HEK293T (cell line): ENCODE measurements at regions not wholly inside any gene's neighbourhood (a gene's known extent, or its start where the extent isn't known, plus 50 kb on each side); places are given as distances from the start of the nearest gene placed in this dataset.
"Not testable (repeated sequence)": the region's sequence is repeated elsewhere in the genome, so short reads cannot be mapped to it uniquely, and the experiment has no call there.

Experiments
- CTCF ChIA-PET: fragments of 350-600 bp; formaldehyde crosslinking; extraction: SDS; loops from one replicate; lab custom pipeline; 2021; ENCODE audit warnings: antibody characterized with exemption, inconsistent platforms; lab: Yijun Ruan, JAX
- POLR2A ChIA-PET: fragments of 350-600 bp; formaldehyde crosslinking; extraction: SDS; loops from one replicate; lab custom pipeline; 2020; ENCODE audit warnings: antibody characterized with exemption, inconsistent platforms; lab: Yijun Ruan, JAX
- DNase-seq: peaks from one replicate; pipeline ENCODE4 v3.0.0; 2012; ENCODE audit warnings: mixed read lengths; ENCODE audit errors: extremely low spot score
- ARNT ChIP-seq: fragments of 450-650 bp; IDR thresholded peaks from 2 replicates; pipeline ENCODE4 v1.6.1; 2017; ENCODE audit warnings: mild to moderate bottlenecking
- BHLHE40 ChIP-seq: fragments of 450-650 bp; IDR thresholded peaks from 2 replicates; pipeline ENCODE4 v1.6.1; 2016; ENCODE audit warnings: mild to moderate bottlenecking, moderate library complexity, borderline replicate concordance
- CTBP1 ChIP-seq: fragments of 450-650 bp; IDR thresholded peaks from 2 replicates; pipeline ENCODE4 v1.6.1; 2016; ENCODE audit warnings: borderline replicate concordance
- ELF4 ChIP-seq: fragments of 450-650 bp; IDR thresholded peaks from 2 replicates; pipeline ENCODE4 v1.6.1; 2017; ENCODE audit warnings: antibody characterized with exemption
- FOXA1 ChIP-seq: fragments of 450-650 bp; IDR thresholded peaks from 2 replicates; pipeline ENCODE4 v1.6.1; 2016; ENCODE audit warnings: mild to moderate bottlenecking
- FOXK2 ChIP-seq: fragments of 450-650 bp; IDR thresholded peaks from 2 replicates; pipeline ENCODE4 v1.6.1; 2016; ENCODE audit warnings: mild to moderate bottlenecking
- FOXM1 ChIP-seq: fragments of 450-650 bp; IDR thresholded peaks from 2 replicates; pipeline ENCODE4 v1.6.1; 2017; ENCODE audit warnings: mild to moderate bottlenecking, borderline replicate concordance
- HDGF ChIP-seq: fragments of 450-650 bp; IDR thresholded peaks from 2 replicates; pipeline ENCODE4 v1.6.1; 2017; ENCODE audit warnings: antibody characterized with exemption, borderline replicate concordance
- L3MBTL2 ChIP-seq: fragments of 450-650 bp; conservative IDR thresholded peaks from 2 replicates; pipeline ENCODE4 v1.6.1; 2016; ENCODE audit warnings: mild to moderate bottlenecking
- LEF1 ChIP-seq: fragments of 450-650 bp; IDR thresholded peaks from 2 replicates; pipeline ENCODE4 v1.6.1; 2017; ENCODE audit warnings: mild to moderate bottlenecking, borderline replicate concordance
- NFRKB ChIP-seq: fragments of 450-650 bp; IDR thresholded peaks from 2 replicates; pipeline ENCODE4 v1.6.1; 2016; ENCODE audit warnings: mild to moderate bottlenecking, moderate library complexity
- SP1 ChIP-seq: fragments of 450-650 bp; IDR thresholded peaks from 2 replicates; pipeline ENCODE4 v1.6.1; 2017
- SUZ12 ChIP-seq: fragments of 450-650 bp; IDR thresholded peaks from 2 replicates; pipeline ENCODE4 v1.6.1; 2016; ENCODE audit warnings: mild to moderate bottlenecking
- TARDBP ChIP-seq: fragments of 450-650 bp; IDR thresholded peaks from 2 replicates; pipeline ENCODE4 v1.6.1; 2016
- ZNF384 ChIP-seq: fragments of 450-650 bp; IDR thresholded peaks from 2 replicates; pipeline ENCODE4 v1.6.1; 2016
- TF ChIP-seq, protein P1 (sequence below): fragments of 450-650 bp; IDR thresholded peaks from 2 replicates; pipeline ENCODE4 v1.6.1; 2016

DNA sequence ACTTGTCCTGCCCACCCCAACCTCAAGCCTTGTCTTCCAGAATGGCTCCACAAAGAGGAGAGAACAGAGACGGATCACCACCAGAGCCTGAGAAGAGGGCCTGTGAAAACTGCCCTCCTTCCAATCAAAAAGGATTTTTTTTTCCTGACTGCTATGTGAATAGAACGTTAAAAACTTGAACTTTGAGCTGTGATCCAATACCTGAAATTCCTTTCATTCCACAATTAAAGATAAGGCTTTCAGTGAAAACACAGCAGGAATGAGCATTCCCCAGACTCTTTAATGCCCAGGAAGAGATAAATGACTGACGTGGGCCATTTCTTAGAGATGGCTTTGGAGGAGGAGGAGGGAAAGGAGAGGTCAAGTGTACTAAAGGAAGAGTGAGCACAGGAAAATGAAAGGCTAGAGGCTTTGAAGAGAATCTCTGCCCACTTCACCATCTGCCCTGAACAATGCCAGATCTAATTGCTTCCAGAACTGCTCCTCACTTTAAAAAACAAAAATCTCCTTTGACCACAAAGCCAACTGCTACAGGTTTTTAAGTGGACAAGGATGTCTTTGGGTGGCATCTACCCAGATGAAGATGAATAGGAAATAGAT is 177.9 kb upstream of the MAP3K1 start:
- TF ChIP-seq NFRKB (no peak), ZNF384 (no peak), TARDBP (no peak), CTBP1 (no peak)
- TF ChIP-seq, protein P1, sequence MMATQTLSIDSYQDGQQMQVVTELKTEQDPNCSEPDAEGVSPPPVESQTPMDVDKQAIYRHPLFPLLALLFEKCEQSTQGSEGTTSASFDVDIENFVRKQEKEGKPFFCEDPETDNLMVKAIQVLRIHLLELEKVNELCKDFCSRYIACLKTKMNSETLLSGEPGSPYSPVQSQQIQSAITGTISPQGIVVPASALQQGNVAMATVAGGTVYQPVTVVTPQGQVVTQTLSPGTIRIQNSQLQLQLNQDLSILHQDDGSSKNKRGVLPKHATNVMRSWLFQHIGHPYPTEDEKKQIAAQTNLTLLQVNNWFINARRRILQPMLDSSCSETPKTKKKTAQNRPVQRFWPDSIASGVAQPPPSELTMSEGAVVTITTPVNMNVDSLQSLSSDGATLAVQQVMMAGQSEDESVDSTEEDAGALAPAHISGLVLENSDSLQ: no peak
- DNase-seq: no peak
- ChIA-PET CTCF (no interaction called here), POLR2A (no interaction called here)

DNA sequence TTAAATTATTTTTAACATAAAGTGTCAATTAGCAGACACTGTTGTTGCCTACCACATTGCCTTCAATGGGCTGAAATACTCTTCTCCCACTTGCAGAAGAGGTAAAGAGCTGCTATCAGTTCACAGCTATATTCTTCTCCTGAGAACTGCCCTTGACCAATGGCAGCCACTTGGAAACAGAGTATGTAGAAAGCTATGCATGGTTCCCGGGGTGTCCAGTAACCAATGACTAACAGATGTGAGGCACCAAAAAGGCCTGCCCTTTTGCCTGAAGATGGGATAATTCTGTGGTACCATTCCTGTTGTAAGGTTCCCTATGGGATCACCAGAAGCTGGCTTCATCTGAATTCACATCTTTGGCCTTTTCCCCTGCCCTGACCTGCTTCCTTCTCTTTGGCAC is 181.4 kb upstream of the MAP3K1 start:
- ChIA-PET CTCF (no interaction called here), POLR2A (no interaction called here)
- TF ChIP-seq, protein P1: no peak
- no peak for TF ChIP-seq FOXK2
- TF ChIP-seq NFRKB: no peak
- no peak for TF ChIP-seq SP1
- TF ChIP-seq FOXA1: no peak
- no peak for TF ChIP-seq LEF1
- no peak for DNase-seq

DNA sequence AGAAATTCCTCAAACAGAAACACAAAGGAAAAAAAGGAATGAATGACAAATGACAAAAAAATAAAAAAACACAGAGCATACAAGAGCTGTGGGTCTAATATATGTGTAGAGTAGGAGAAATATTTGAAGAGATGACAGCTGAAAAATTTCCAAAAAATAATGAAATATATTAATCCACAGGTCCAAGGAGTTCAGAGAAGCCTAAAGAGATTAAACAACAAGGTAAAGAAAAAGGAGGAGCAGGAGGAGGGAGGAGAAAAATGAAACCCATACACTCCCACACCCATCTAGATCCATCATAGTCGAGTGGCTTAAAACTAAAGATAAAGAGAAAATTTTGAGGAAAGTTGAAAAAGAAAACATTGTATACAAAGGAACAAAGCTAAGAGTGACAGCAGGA is 182.4 kb upstream of the MAP3K1 start:
- CTCF ChIA-PET: no interaction called here

DNA sequence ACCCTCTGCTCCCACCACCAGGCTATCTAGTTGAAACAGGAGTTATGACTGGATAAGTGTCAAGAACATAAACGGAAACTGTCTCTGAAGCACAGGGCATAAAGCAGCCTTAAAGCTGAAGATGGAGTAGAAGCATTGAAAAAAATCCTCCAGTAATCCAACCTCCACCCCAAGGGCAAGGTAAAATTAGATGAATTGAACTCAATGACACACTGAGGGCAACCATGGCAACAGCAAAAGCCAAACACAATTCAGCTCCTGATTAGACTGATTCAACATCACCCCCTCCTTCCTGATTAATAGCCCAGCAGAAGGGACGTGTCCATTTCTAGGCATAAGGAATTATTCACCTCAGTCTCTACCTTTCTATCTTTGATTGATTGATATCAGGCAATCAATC is 183.2 kb upstream of the MAP3K1 start:
- TF ChIP-seq HDGF (no peak), ZNF384 (no peak), L3MBTL2 (no peak), ELF4 (no peak), FOXK2 (no peak), LEF1 (no peak), ARNT (no peak)
- TF ChIP-seq, protein P1: no peak
- ChIA-PET POLR2A (no interaction called here), CTCF (no interaction called here)
- DNase-seq: no peak

More for the DNA sequence above, 182.4 kb upstream of the MAP3K1 start:
- POLR2A ChIA-PET: no interaction called here
- no peak for TF ChIP-seq L3MBTL2
- TF ChIP-seq BHLHE40: no peak
- DNase-seq: no peak

DNA sequence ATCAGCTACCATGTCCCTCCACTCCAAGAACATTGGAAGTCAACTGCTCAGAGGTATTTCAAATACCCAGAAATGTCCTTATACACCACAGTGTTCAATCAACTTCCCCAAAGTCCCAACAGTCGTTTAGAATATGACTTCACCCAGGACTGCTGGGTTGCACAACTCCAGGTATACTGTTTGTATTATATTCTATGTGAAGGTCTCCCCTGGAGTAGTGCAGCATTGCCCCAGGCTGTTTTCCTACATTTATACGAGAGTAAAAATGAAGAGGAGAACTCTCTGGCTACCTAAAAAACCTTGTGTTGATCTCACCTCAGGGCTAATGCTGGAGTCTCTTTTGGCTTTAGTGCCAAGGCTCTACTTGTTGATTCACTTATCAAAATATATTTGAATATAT is 183.6 kb upstream of the MAP3K1 start:
- DNase-seq: no peak
- ChIA-PET POLR2A (no interaction called here), CTCF (no interaction called here)
- no peak for TF ChIP-seq BHLHE40
- no peak for TF ChIP-seq CTBP1
- TF ChIP-seq ELF4: no peak
- TF ChIP-seq TARDBP: no peak
- no peak for TF ChIP-seq HDGF
- no peak for TF ChIP-seq FOXA1
- no peak for TF ChIP-seq NFRKB
- no peak for TF ChIP-seq ZNF384
- TF ChIP-seq FOXM1: no peak
- TF ChIP-seq ARNT: no peak
- TF ChIP-seq SUZ12: no peak
- no peak for TF ChIP-seq LEF1
- TF ChIP-seq SP1: no peak
- TF ChIP-seq L3MBTL2: no peak
- TF ChIP-seq, protein P1: no peak

DNA sequence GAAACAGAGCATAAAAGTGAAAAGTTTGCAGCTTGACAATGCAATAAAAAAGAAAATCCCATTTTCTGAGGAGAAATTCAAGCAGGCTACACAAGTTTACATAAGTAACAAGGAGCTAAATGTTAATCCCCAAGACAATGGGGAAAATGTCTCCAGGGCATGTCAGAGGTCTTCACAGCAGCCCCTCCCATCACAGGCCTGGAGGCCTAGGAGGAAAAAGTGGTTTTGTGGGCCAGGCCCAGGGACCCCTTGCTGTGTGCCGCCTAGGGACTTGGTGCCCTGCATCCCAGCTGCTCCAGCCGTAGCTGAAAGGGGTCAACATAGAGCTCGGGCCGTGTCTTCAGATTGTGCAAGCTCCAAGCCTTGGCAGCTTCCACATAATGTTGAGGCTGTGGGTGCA is 186.7 kb upstream of the MAP3K1 start:
- CTCF ChIA-PET: interaction anchor here (1.0 kb wide), 1 partner anchor 197 kb away, joined by 3 read pairs; no protein-coding TSS in a partner anchor
- DNase-seq, POLR2A ChIA-PET: not testable (repeated sequence)

DNA sequence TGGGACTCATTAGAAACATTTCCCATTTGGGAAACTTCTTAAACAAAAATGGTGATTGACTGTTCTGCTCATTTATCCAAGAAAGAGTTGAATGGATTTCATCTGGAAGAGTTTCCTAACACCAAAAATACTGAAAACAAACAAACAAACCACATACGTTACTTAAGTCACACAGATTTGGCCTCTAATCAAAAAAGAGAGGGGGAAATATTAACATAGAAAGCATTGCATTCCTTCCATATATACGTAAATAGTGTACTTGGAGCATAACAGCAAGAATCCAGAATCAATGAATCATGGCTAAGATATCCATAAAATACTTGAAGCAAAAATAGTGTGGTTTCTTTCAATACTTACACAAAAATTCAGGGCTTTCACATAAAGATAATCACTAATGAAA is 189.8 kb upstream of the MAP3K1 start:
- CTCF ChIA-PET: no interaction called here
- TF ChIP-seq TARDBP (no peak), ZNF384 (no peak), LEF1 (no peak), FOXK2 (no peak), L3MBTL2 (no peak), SP1 (no peak), FOXA1 (no peak), FOXM1 (no peak), NFRKB (no peak), ELF4 (no peak), BHLHE40 (no peak), SUZ12 (no peak), HDGF (no peak), CTBP1 (no peak), ARNT (no peak)
- TF ChIP-seq, protein P1: no peak
- POLR2A ChIA-PET: no interaction called here
- no peak for DNase-seq
